ENCODE measurements at regions not wholly inside any gene's neighbourhood (a gene's known extent, or its start where the extent isn't known, plus 50 kb on each side); places are given as distances from the start of the nearest gene placed in this dataset.

DNA sequence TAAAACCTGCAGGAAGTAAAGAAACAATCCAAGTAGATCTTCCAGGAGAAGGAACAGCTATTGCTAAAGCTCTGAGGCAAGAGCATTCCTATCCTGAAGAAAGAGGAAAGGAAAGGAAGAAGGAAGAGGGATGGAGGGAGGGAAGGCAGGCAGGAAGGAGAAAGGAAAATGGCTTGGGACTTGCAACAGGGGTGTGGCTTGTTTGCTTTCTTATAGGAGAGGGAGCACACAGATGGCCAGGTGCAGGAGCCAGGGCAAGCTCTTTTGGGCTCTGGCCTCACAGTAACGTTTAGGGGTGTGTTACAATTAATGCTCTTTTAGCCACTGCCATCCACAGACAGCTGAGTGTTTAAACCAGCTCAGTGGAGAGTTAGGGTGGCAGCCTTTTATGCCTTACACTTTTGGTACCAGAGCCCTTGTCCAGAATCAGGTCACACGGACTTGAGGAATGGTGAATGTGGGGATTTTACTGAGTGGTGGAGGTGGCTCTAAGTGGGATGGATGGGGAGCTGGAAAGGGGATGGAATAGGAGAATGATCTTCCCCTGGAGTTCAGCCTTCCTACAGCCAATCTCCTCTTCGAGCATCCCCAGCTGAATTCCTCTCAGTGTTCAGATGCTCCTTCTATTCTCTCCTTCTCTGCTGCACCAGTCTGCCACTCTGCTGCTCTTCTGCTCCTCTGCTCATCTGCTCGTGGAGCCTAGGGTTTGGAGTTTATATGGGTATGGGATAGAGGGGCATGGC lies 108.7 kb upstream of the SLC39A10 start:
- TF ChIP-seq, protein P1, sequence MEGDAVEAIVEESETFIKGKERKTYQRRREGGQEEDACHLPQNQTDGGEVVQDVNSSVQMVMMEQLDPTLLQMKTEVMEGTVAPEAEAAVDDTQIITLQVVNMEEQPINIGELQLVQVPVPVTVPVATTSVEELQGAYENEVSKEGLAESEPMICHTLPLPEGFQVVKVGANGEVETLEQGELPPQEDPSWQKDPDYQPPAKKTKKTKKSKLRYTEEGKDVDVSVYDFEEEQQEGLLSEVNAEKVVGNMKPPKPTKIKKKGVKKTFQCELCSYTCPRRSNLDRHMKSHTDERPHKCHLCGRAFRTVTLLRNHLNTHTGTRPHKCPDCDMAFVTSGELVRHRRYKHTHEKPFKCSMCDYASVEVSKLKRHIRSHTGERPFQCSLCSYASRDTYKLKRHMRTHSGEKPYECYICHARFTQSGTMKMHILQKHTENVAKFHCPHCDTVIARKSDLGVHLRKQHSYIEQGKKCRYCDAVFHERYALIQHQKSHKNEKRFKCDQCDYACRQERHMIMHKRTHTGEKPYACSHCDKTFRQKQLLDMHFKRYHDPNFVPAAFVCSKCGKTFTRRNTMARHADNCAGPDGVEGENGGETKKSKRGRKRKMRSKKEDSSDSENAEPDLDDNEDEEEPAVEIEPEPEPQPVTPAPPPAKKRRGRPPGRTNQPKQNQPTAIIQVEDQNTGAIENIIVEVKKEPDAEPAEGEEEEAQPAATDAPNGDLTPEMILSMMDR (conservative IDR thresholded peaks at IDR 0.05; ENCODE audit: low read length), result no peak
- no peak for TF ChIP-seq EZH2phosphoT487 (IDR thresholded peaks at IDR 0.05; ENCODE audit: borderline replicate concordance, low read depth, low read length)
